ENCODE measurements at regions not wholly inside any gene's neighbourhood (a gene's known extent, or its start where the extent isn't known, plus 50 kb on each side); places are given as distances from the start of the nearest gene placed in this dataset.
"Not testable (repeated sequence)": the region's sequence is repeated elsewhere in the genome, so short reads cannot be mapped to it uniquely, and the experiment has no call there.

DNA sequence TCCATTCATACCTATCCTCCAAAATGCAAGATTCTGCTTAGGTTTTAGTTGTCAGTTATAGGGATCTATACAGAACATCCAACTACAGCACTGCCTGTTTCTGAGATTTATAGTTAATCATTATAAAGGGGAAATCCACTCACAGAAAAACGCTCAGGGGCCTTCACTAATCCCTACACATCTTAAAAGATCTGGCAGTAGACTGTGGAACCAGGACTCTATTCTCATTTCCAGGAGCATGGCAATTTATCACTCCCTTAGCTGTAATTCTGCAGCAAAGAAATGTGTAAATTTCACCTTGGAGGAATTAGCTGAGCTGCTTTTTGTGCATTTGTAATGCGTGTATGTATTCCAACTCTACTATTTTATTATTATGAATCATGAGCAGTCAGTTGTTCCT is 1128.1 kb upstream of the PRR20A start:
- DNase-seq, result no peak

DNA sequence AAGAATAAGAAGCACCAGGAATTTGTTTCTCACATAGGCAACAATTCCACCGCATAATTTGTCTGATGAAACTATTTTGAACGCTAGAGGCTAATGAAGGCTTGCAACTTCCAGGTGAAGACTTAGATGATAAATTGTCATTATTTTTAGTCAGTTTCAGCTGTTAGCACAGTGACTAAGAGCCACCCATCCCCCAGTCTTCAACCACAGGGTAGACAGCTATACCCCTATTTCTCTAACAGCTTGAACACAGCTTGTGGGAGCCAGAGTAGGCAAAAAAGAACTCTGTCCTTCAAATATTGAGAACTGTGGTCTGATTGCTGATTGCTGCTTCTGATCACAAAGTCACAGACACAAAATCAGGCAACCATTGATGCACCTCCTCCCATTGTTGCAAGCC is 1124.8 kb upstream of the PRR20A start:
- no peak for DNase-seq

DNA sequence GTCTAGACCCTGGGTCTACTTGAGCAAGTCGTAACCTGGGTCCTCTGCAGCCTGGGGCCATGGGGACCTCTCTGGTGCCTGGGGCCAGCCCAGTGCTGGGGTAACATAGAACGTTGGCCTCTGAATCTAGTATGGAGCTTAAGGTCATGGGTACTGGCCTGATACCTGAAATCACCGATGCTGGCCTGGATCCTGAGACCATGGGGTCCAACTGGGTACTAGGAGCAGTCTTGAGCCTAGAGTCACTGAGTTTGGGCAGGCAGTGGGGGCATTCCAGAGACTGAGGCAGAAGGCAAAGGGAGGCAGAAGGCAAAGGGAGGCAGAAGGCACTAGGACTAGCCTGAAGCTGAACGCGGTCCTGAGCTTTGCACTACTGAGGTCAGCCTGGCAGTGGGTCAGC is 1121.1 kb upstream of the PRR20A start:
- no peak for DNase-seq

DNA sequence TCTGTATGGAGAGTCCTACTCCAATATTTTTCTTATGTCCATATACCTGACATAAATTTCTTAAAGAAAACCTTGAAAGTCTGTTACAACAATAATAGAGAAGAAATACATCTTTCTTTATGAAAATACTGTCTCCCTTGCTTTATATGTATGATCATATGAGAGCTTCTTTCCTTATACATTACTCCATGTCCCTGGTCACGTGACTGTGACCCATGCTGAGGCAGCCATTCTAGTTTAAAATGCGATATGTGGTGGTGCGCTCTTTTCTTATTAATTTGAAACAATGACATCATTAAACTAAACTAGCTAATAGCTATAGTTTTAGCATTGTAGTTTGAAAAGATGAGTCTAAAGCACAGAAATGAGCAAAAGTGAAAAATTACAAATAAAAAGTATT is 1120.3 kb upstream of the PRR20A start:
- no peak for DNase-seq

DNA sequence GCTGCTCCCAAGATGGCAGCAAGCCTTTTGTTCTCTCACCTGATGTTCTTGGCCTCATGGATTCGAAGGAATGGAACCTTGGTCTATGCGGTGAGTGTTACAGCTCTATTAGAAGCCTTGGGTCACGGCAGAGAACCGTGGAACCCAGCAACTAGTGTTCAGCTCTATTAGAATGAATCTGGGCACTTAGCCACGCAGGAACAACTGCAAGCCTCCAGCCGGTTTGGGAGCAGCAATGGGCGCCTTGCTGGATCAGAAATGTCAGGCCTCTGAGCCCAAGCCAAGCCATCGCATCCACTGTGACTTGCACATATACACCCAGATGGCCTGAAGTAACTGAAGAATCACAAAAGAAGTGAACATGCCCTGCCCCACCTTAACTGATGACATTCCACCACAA is 1100.7 kb upstream of the PRR20A start:
- no peak for DNase-seq

DNA sequence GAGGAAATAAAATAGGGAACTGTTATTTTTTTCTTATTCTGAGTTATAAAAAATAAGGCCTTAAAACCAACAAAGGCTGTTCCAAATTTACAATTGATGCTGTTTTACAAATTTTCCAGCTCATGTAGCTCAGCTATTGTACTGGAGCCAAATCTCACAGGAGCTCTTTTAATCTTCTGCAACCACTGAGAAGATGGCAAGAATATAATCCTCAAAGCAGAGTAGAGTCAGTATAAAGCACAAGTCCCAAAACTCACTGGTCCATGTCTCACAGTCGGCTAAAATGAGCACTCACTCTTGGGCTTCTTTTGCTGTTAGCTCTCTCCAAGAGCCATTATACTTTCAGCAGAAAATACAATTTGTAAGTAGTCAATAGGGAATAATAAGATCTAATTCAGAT is 1074.4 kb upstream of the PRR20A start:
- no peak for DNase-seq

DNA sequence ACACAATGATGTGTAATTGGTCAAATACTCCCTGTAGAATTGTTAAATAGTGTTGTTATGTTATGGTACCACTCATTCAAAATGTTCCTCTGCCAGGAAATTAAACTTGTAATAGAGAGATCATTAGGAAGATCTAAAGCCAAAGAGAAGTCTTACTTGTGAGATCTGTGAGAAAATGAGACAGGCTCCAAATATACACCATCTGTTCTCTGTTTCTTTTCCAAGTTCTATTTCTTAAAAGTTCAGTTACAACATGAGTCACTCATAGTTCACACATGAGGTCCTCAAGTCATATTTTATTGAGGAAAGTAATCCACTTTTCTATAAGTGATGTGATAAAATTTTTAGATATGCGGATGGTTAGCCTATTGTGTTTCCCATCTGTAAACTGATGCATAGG is 1038.1 kb upstream of the PRR20A start:
- no peak for DNase-seq

DNA sequence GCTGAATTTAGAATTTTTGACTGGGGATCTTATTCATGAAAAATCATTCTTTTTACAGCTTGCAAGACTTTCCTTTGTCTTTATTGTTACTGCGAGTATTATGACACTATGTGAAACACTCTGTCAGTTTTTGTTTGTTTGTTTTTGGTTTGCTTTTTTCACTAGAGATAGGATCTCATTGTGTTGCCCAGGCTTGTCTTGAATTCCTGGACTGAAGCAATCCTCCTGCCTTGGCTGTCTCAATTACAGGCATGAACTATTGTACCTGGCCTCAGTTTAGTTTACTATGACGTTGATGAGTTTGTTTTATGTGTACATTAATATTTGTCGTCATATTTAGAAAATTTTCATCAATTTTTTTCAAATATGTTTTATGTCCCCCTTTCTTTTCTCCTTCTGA is 1030.0 kb upstream of the PRR20A start:
- no peak for DNase-seq

DNA sequence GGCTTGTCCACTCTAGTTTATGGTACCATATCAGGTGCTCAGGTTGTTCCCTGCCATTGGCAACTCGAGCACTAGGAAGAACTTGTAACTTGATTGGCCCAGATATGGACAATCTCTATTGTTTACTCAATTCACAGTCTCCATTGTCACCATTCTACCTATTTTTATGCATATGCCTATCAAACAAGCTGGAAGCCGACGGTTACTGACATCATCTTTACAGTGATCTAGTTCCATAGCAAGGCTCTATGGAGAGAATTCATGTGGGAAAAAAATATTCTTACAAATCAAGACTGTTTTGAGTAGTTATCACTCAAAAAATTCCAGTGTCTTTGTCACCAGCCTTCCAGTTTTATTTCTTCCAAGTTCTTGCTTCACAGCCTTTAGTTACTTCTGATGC is 1006.2 kb upstream of the PRR20A start:
- DNase-seq, result no peak

DNA sequence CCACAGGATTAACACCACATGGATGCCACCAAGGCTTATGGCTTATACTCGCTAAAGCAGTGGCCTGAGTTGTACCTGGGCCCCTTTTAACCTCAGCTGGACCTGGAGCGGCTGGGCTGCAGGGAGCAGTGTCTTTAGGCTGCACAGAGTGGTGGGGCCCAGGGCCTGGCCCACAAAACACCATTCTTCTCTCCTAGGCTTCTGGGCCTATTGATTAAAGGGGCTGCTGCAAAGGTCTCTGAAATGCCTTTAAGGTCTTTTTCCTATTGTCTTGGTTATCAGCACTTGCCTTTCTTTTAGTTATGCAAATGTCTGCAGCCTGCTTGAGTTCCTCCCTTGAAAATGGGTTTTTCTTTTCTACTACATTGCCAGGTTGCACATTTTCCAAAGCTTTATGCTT is 973.9 kb upstream of the PRR20A start:
- no peak for DNase-seq

DNA sequence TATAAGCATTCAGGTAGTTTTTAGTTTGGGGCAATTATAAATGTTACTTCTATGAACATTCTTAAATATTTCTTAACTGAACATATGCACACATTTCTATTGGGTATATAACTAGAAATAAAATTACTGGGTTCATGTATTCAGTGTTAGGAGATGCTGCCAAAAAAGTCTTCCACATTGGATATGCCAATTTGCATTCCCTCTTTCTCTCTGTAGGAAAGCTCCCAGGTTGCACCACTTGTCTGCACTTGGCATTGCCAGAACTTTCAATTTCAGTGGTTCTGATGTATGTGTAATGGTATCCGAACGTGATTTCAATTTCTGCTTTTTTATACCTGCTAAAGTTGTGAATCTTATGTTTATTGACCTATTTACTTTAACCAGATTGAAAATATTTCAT is 972.1 kb upstream of the PRR20A start:
- DNase-seq, result no peak

DNA sequence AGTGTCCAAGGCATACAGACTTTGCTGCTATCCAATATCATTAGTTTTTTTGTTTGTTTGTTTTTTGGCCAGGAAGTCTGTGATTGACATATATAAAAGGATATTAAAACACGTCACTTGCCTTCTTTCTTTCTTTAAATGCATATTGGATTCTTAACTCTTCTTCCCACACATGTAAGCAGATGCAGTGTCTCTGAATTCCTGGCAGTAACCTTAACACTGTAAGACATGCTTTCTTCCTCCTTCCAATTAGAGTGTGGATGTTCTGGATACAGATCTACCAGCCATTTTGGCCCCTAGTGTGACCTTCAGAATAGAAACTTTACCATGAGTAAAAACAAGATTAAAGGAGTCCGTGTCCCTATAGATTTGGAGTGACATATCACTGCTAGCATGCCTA is 967.4 kb upstream of the PRR20A start:
- DNase-seq, result no peak

DNA sequence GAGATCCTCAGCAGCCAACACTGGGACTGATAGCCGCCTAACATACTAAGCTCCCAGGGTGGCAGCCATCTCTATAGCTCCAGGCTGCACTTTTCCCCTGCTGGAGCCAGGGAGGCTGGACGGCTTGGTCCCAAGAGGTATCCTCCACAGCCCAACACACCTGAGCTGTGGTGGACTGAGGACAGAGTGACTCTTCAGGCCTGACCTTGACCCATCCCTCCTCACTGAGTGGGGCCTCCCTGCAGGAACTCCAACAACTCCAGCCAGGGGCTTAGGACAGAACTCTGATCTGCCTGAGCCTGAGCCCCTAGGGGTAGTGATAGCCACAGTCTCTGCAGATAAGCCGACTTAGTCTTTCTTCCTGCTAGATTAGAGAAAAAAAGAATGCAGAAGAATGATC is 958.1 kb upstream of the PRR20A start:
- DNase-seq, result no peak

DNA sequence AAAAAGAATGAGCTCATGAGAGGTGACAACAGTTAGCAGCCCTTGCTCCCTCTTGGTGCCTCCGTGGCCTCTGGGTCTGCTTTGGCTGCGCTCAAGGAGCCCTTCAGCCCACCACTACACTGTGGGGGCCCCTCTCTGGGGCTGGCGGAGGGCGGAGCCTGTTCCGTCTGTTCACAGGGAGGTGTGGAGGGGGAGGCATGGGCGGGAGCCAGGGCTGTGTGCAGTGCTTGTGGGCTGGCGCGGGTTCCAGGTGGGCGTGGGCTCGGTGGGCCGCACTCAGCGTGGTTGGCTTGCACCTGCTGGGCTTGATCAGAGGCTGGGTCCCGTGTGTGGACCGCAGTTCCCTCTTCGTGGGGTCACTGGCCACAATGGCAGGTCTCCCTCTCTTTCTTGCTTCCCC is 953.4 kb upstream of the PRR20A start:
- DNase-seq, result no peak

DNA sequence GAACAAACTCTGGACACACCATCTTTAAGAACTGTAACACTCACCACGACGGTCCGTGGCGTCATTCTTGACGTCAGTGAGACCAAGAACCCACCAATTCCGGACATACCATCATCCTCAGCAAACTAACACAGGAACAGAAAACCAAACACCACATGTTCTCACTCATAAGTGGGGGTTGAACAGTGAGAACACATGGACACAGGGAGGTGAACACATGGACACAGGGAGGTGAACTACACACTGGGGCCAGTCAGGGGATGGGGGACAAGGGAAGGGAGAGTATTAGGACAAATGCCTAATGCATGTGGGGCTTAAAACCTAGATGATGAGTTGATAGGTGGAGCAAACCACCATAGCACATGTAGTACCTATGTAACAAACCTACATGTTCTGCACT is 952.1 kb upstream of the PRR20A start:
- DNase-seq, result not testable (repeated sequence)

DNA sequence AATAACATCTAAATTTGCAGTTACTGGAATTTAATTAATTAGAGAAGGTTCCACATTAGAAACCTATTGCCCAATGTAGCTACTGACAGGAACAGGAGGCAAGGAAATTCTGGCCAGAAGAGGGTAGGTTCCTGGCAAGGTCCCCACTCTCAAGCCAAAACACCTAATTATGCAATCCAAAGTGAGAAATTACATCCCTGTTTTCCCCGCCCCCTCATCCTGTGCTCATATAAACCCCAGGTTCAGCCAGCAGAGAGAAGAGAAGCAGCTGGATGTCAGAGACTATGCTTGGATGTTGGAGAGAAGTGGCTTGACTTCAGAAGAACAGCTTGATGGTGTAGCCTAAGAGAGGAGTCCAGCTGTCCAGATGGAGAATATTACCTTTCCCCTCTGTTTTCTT is 951.3 kb upstream of the PRR20A start:
- no peak for DNase-seq

DNA sequence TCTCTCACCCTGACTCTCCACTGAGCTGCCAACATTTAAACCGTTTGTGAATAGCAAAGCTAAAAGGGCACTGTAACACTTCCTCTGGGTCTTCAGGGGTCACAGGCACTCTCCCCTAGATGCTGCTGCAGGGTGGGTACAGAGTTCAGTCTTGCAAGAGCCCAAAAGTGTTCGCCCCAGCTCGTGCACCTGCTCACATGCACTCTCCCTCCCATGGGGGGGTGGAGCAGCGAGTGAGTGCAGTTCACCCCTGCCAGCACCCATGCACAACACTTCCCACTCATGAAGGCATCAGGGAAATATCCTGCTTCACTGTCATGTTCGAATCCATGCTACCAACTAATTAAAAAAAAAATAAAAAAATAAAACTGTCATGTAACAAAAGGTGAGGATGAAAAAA is 950.7 kb upstream of the PRR20A start:
- DNase-seq, result no peak

DNA sequence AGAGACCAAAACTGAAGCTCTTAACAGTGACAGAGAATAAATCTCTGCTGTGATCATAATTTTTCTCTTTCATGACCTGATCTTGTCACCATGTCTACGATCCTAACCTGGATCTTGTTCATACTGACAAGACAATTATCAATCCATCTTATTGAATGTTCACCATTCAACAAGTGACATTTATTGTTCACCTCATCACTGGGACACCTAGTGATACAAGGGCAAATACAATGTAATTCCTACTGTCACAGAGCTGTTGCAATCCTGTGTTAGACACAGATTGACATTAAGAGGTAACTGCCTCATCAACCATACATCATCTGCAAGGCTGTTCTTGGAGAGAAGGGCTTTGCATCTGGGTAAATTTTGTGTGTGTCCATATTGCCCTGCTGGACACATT is 942.4 kb upstream of the PRR20A start:
- DNase-seq, result no peak

DNA sequence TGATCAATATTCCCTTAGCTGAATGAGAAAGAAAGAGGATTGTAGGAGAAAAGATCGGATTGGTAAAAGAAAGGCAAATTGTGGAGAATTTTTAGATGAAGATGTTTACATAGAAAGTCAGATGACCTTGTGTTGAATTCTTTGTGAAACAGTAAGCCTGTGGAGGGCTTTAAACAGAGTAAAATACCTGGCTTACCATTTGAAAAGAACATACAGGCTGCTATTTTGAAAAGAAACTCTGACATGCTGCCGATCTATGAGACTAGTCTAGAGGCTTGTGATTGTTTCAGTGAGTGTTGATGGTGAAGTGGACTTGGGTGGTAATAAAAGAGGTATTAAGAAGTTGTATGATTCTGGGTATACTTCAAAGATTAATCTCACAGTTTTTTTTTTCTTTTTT is 938.9 kb upstream of the PRR20A start:
- DNase-seq, result no peak

DNA sequence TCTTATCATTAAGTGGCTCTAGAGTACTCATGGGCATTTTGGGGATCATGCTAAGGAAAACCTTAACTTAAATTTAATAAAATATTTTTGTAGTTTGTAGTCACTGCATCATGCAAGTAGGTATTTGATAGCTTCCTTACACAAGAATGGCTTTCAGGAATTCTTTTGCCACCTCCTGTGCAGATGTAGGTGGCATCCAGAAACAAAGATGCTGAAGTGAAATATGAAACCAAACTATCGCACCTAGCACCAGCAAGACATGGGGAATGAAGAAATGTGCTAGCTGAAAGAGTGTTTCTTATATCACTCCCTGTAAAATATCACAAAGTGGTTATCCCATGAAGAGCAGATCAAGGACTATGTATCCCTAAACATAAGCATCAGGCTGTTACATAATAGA is 924.5 kb upstream of the PRR20A start:
- DNase-seq, result no peak

DNA sequence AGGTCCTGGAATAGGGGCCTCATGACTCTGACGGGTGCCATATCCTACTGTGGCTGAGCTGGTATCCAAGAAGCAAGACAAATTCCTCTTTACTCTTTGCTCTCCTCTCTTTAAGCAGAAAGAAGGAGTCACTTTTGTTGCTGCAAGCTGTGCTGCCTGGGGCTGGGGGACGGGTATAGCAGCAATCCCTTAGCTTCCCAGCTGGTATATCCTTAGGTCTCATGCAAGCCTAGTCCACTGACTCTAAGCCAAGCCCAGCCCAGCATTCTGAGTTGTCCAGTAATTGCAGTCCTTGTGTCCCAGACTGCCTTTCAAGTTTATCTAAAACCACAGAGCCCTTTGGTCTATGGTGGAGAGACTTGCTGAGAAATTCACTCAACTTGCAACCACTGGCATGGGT is 893.0 kb upstream of the PRR20A start:
- DNase-seq, result no peak

DNA sequence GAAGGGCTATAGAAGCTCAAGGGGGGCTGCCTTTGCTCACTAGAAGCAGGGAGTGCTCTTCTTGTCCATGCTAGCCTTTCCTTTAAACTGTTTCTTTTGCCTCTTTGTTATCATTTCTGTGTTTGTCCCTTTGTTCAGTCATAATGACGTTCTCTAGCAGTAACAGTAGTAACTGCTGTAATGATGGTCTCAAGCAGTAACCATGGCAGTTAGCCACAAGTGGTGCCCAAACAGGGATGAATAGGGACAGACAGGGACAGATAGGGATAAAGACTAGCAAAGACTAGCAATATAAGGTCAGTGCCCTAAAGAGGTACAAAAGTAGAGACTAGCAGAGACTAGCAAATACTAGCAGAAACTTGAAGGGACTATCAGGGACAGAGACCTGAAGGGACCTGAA is 869.0 kb upstream of the PRR20A start:
- no peak for DNase-seq

DNA sequence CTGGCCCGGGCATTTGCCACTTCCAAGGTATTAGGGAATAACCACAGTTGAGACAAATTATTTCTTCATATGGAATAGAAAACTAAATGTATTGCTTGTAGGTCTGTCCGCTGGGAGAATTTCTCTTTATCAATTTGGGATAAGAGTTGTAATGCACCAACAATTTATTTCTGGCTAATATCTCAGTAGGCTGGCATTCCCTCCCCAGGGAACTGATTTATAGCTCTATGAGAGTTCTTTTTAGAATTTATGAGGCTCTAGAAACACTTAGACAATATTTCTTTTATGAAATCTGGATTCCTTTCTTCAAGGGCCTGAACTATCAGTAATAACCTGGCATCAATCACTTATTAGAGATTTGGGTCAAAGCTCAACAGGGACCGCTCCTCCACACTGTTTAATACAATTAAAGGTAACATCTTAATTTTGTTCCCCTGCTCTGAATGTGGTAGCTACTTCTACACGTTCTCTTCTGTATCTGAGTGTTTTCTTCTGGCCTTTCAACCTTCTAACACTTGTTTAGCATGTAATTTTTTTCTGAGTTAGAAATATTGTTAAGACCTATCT is 857.4 kb upstream of the PRR20A start:
- DNase-seq, result no peak

DNA sequence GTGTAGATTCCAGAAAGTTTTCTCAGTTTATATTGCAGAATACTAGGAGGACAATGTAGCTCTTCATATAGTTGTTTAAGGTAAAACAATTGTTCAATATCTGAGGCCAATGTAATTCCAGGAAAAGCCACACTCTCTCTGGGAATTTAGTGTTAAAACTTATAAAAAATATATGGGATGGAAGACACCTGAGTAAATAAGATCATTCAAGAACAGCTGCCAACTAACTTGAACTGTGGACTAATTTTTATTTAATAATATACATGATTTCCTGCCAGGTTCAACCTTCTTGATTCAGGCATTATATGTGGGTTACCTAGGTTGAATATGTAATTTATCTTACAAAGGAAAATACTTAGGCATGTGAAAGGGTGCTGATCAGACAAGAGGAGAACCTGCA is 841.1 kb upstream of the PRR20A start:
- no peak for DNase-seq

DNA sequence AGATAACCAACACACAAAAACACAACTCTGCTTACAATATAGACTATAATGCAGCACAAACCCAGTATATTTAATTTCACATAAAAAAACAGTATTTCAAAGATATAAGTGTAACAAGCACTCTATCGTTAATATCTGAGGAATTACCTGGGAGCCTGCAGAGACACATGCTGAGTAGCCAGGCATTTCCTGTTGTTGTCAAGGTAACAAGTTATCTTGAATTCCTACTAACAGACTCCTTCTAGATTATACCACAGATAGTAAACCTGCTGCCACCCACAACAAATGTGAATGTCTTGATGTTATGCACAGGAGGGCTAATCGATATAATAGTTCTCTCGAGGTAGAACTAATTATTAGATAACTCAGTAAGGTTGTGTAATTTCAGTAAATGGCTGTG is 826.0 kb upstream of the PRR20A start:
- no peak for DNase-seq

DNA sequence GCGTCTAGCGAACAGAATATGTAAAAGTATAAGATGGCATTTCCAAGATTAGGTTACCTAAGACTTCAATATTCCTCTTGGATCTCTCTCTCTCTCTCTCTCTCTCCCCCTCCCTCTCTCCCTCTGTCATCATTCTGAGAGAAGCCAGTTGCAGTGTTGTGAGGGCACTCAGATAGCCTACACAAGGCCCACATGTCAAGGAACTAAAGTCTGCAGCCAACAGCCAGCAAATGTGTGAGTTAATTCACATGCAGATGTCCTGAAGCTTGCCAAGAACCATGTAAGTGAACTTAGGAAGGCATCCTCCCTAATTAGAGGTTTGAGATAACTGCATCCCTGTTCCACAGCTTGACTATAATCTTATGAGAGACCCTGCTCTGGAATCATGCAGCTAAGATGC is 822.9 kb upstream of the PRR20A start:
- no peak for DNase-seq
